ENCODE measurements at regions not wholly inside any gene's neighbourhood (a gene's known extent, or its start where the extent isn't known, plus 50 kb on each side); places are given as distances from the start of the nearest gene placed in this dataset.

GRCh38 chr5:56585461-56585860 is 229.9 kb upstream of the MAP3K1 start:
- Mint-ChIP-seq H3K4me1 (ENCODE audit: low read depth) (peaks cover 32% of the 10 kb centered on the region), H3K27me3 (peaks cover 2% of the 10 kb centered on the region), H3K9me3 (no peaks in the 10 kb centered on the region), H3K4me3 (no peak overlapping the region), H3K36me3 (ENCODE audit: low read depth) (no peaks in the 10 kb centered on the region), H3K27ac (no peak overlapping the region)
- POLR2A ChIA-PET, result no interaction called here
- no peak for TF ChIP-seq CTCF (IDR thresholded peaks at IDR 0.05)
- intact Hi-C loops (cut with micrococcal nuclease), result no loop called here
- ATAC-seq (no peak), DNase-seq (no peak)
- CTCF ChIA-PET, result interaction anchor here (1.3 kb wide), 1 partner anchor 10 kb away, joined by 3 read pairs; no protein-coding TSS in a partner anchor

DNA sequence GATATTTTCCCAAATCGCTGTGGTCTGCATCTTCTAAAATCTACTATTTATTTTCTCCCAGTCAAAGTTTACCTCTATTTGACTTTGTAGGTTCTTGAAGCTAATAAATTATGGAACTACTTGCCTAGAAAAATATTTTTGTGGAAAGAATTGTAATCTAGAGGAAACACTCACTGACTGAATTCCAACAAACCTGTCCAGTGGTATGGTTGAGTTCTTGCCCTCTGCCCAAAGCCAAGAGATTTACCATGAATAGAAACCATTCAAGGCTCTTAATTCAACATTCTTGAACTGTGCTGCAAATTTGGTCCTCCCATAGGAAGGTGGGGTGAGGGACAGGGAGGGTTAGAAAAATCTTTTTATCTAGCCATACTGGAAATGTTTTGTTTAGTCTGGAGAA is 233.9 kb upstream of the MAP3K1 start:
- no peak for ATAC-seq
- ChIA-PET POLR2A (no interaction called here), CTCF (no interaction called here)
- Mint-ChIP-seq H3K4me1 (ENCODE audit: low read depth) (peaks cover 7% of the 10 kb centered on the region), H3K27ac (no peak overlapping the region), H3K36me3 (ENCODE audit: low read depth) (no peaks in the 10 kb centered on the region), H3K4me3 (no peak overlapping the region), H3K27me3 (peaks cover 2% of the 10 kb centered on the region), H3K9me3 (no peaks in the 10 kb centered on the region)
- no peak for DNase-seq
- intact Hi-C loops (cut with micrococcal nuclease), result no loop called here
- TF ChIP-seq CTCF (IDR thresholded peaks at IDR 0.05), result no peak

DNA sequence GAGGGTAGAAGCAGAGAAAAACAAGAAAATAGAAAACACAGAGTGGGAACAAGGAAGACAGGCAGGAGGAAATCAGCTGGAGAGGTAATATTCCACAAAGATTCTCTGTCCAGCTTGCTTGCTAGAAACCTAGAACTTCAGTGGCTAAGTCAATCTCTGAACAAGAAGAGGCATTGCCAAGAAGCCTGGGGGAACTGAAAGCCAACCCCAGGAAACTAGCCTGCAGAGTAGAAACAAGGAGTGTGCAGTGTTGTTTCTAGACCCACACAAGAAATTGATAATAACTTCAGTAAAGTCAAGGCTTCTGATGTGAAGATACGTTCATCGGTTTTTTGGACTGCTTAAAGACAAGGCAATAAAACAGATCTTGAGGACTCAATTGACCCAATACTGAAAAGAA is 234.5 kb upstream of the MAP3K1 start:
- TF ChIP-seq CTCF (IDR thresholded peaks at IDR 0.05), result no peak
- CTCF ChIA-PET, result interaction anchor here (0.7 kb wide), 1 partner anchor 12 kb away, joined by 3 read pairs; no protein-coding TSS in a partner anchor
- POLR2A ChIA-PET, result no interaction called here
- Mint-ChIP-seq H3K4me1 (ENCODE audit: low read depth) (peaks cover 2% of the 10 kb centered on the region), H3K27me3 (no peaks in the 10 kb centered on the region), H3K36me3 (ENCODE audit: low read depth) (no peaks in the 10 kb centered on the region), H3K9me3 (no peaks in the 10 kb centered on the region), H3K27ac (no peak overlapping the region), H3K4me3 (no peak overlapping the region)
- no peak for ATAC-seq
- intact Hi-C loops (cut with micrococcal nuclease), result no loop called here
- no peak for DNase-seq

- no peak for ATAC-seq
- Mint-ChIP-seq H3K36me3 (ENCODE audit: low read depth) (no peaks in the 10 kb centered on the region), H3K27ac (no peak overlapping the region), H3K27me3 (no peaks in the 10 kb centered on the region), H3K9me3 (no peaks in the 10 kb centered on the region), H3K4me3 (no peak overlapping the region), H3K4me1 (ENCODE audit: low read depth) (no peaks in the 10 kb centered on the region)
- ChIA-PET POLR2A (no interaction called here), CTCF (interaction anchor here (0.6 to 0.9 kb wide), 3 partner anchors 9 to 305 kb away, joined by 3 read pairs; no protein-coding TSS in a partner anchor)
- no peak for DNase-seq
- TF ChIP-seq CTCF (IDR thresholded peaks at IDR 0.05), result no peak
- intact Hi-C loops (cut with micrococcal nuclease), result no loop called here
These were observed 239.5 kb upstream of the MAP3K1 start for GRCh38 chr5:56575821-56576220.

DNA sequence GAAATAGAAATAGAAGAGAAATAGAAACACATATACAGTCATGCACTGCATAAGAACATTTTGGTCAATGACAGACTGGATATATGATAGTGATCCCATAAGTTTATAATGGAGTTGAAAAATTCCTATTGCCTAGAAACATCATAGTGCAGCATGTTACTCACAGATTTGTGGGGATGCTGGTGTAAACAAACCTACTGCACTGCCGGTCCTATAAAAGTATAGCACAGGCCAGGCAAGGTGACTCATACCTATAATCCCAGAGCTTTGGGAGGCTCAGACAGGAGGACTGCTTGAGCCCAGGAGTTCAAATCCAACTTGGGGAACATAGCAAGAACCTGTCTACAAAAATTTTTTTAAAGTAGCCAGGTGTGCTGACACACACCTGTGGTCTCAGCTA is 240.6 kb upstream of the MAP3K1 start:
- Mint-ChIP-seq H3K27me3 (no peaks in the 10 kb centered on the region), H3K4me1 (ENCODE audit: low read depth) (no peaks in the 10 kb centered on the region), H3K36me3 (ENCODE audit: low read depth) (no peaks in the 10 kb centered on the region), H3K9me3 (no peaks in the 10 kb centered on the region), H3K4me3 (no peak overlapping the region), H3K27ac (no peak overlapping the region)
- ATAC-seq (no peak), DNase-seq (no peak)
- intact Hi-C loops (cut with micrococcal nuclease), result no loop called here
- ChIA-PET POLR2A (no interaction called here), CTCF (interaction anchor here (0.9 kb wide), 1 partner anchor 10 kb away, joined by 3 read pairs; no protein-coding TSS in a partner anchor)
- TF ChIP-seq CTCF (IDR thresholded peaks at IDR 0.05), result no peak

All from activated CD8-positive, alpha-beta T cell treated with anti-CD3 and anti-CD28 coated beads for 36 hours (primary cell).